AG09319 (cell line): ENCODE measurements at regions not wholly inside any gene's neighbourhood (a gene's known extent, or its start where the extent isn't known, plus 50 kb on each side); places are given as distances from the start of the nearest gene placed in this dataset.
"Not testable (repeated sequence)": the region's sequence is repeated elsewhere in the genome, so short reads cannot be mapped to it uniquely, and the experiment has no call there.

Source experiments
- DNase-seq: peaks from one replicate; pipeline ENCODE4 v3.0.0-alpha.2; 2010; ENCODE audit warnings: low read depth; ENCODE audit errors: extremely low read depth
- TF ChIP-seq, protein P1 (sequence below): IDR thresholded peaks from 2 replicates; pipeline ENCODE4 v1.5.1; 2011; ENCODE audit warnings: low read depth, mild to moderate bottlenecking, inconsistent platforms, low read length, moderate library complexity

DNA sequence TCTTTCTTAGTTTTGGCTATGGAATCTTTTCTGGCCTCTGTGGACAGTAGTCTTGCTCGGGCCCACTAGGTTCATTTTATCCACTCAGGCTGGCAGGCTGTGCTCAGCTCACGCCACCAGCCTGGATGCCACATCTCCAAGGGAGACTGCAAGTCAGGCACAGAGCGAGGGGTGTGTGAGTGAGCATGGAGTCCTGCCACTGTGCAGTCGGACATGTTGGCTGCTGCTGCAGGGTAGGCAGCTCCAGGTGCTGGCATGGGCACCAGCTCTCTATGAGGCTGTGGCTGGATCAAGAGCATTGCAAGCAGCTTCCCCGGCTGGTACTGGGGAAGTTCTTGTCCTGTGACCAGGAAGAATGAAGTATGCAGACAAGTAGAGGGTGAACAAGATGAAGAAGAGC lies 158.9 kb downstream of the PCTP start:
- TF ChIP-seq, protein P1, sequence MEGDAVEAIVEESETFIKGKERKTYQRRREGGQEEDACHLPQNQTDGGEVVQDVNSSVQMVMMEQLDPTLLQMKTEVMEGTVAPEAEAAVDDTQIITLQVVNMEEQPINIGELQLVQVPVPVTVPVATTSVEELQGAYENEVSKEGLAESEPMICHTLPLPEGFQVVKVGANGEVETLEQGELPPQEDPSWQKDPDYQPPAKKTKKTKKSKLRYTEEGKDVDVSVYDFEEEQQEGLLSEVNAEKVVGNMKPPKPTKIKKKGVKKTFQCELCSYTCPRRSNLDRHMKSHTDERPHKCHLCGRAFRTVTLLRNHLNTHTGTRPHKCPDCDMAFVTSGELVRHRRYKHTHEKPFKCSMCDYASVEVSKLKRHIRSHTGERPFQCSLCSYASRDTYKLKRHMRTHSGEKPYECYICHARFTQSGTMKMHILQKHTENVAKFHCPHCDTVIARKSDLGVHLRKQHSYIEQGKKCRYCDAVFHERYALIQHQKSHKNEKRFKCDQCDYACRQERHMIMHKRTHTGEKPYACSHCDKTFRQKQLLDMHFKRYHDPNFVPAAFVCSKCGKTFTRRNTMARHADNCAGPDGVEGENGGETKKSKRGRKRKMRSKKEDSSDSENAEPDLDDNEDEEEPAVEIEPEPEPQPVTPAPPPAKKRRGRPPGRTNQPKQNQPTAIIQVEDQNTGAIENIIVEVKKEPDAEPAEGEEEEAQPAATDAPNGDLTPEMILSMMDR = no peak
- no peak for DNase-seq

DNA sequence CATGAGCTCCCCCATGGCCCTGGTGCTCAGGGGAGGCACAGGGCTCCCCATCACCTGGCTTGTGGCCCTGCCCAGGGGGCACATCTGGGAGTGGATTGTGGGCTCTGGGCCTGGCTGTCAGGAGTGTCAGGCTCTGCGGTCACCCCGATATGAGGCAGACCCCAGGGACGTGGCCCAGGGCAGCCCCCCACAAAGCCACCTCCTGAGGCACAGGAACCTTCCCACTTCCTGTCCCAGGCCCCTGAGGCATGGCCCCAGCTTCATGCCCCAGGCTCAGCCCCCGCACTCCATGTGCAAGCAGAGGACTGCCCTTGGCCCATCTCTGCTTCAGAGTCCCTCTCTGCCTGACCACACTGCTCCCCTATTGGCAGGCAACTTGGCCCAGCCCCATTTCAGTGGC lies 160.3 kb downstream of the PCTP start:
- TF ChIP-seq, protein P1 = no peak
- DNase-seq = no peak

DNA sequence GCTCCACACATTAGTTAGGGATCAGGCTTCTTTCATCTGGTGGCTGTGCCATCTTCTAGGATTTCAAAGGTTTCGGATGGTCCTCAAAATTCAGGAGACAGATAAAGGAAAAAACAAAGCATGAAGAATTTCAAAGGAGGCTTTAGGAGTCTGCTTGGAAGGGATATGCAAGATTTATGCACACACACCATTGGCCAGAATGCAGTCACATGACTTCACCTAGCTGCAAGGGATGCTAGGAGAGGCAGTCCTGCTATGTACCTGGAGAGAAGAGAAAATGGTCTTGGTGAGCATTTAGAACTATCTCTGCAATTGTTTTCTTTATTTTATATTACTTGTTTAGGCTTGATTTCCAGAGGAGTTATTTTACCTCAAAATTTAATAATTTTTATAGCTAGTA lies 174.6 kb downstream of the PCTP start:
- TF ChIP-seq, protein P1 = no peak
- no peak for DNase-seq

DNA sequence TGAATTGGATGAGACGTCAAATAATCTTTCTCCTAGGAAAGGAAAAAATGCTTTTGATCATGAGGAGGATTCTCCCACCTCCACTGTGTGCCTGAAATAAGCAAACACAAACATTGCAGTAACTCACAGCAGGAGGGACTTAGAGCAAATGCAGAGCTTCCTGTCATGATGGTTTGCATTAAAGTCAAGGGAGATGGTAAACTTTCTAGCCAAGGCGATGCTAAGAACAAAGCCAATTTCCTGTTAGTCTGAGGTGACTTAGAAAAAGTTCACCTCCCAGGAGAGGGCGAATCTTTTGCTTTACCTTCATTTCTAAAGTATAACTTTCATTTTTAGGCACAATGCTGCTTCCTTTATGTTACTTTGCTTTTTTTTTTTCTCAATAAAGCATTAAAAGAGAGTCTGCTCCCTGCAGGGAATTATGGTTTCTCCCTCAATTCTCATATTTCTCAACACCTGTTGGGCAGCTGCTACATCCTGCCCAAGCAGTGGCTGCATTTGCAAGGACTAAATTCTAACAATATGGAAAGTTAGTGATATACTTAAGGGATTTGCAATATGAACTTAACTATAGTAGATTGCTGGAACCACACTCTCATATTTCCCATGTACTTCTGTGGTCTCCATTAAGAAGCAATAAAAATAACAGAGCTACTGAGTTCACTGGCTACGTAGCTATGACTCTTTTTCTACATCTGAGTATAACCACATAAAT lies 175.6 kb downstream of the PCTP start:
- DNase-seq = no peak
- TF ChIP-seq, protein P1 = no peak

DNA sequence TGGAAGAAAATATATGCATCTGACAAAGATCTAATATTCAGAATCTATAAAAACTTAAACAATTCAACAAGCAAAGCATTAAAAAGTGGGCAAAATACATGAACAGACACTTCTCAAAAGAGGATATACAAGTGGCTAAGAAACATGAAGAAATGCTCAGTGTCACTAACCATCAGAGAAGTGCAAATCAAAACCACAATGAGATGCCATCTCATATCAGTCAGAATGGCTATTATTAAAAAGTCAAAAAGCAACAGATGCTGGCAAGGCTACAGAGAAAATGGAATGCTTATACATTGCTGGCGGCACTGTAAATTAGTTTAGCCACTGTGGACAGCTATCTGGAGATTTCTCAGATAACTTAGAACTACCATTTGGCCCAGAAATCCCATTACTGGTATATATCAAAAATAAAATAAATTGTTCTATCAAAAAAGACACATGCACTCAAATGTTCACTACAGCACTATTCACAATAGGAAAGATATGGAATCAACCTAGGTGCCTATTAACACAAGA lies 179.5 kb downstream of the PCTP start:
- TF ChIP-seq, protein P1 = no peak
- DNase-seq = no peak

DNA sequence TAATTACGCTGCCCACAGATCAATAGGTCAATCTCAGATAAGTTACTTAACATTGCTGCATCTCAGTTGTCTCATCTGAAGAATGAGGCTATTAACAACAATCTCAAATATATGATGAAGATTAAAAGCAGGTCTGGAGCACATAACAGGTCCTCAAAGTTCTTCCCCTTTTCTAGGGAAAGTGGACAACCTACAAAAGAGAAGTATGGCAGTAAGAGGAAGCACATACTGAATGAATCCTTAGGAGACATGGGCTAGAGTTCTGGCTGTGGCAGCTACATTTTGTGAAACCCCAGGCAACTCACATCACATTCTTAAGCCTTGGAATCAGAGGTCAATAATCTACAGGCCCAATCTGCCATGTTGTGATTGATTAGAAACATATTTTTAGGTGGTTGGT lies 180.6 kb downstream of the PCTP start:
- TF ChIP-seq, protein P1 = no peak
- DNase-seq = no peak

DNA sequence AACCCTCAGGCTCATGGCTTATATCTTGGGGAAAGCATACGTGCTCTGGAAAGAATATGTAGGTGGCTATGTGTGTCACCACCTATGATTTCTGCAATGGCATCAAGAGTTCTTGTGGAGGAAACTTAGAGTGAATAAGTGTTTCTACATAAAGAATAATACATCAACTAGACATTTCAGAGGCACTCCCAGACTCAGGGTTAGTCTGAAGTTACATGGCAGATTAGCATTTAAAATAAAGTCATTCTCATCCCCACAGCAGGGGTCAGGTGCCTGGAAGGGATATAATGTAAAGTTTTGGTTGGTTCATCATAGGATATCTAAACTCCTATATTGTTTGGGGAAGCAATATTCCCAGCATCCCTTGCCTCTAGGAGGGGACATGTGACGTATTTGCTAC lies 182.1 kb downstream of the PCTP start:
- DNase-seq = no peak
- TF ChIP-seq, protein P1 = no peak

DNA sequence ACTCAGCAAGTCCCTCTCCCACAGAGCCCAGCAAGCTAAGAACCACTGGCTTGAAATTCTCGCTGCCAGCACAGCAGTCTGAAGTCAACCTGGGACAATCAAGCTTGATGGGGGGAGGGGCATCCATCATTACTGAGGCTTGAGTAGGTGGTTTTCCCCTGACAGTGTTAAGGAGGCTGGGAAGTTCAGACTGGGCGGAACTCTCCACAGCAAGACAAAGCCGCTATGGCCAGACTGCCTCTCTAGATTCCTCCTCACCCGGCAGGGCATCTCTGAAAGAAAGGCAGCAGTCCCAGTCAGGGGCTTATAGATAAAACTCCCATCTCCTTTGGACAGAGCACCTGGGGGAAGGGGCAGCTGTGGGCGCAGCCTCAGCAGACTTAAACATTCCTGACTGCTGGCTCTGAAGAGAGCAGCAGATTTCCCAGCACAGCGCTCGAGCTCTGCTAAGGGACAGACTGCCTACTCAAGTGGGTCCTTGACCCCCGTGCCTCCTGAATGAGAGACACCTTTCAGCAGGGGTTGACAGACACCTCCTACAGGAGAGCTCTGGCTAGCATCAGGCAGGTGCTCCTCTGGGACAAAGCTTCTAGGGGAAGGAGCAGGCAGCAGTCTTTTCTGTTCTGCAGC lies 188.4 kb downstream of the PCTP start:
- DNase-seq = not testable (repeated sequence)
